Stomach (tissue), 8 donors: ENCODE measurements at regions not wholly inside any gene's neighbourhood (a gene's known extent, or its start where the extent isn't known, plus 50 kb on each side); places are given as distances from the start of the nearest gene placed in this dataset.

Source experiments
- DNase-seq, 2 donors: peaks; one replicate each; pipeline versions ENCODE4 v3.0.0 to v3.0.0-alpha.2; 2013 to 2019
- H3K27ac ChIP-seq, 5 donors: fragments of 200-600 bp in 4 of 5; sonication (generic) in 4 of 5; one replicate each; pipeline ENCODE4 v1.5.1; 2013 to 2019; ENCODE audit warnings: mild to moderate bottlenecking in 1 of 5, moderate library complexity in 1 of 5
- H3K27me3 ChIP-seq, 3 donors: fragments of 200-600 bp; sonication (generic); one replicate each; pipeline ENCODE4 v1.5.1; 2017 to 2019; ENCODE audit warnings: mixed run types in 1 of 3
- H3K36me3 ChIP-seq, 4 donors: fragments of 200-600 bp; sonication (generic); 1 replicate in 3 of 4; 2 replicates in 1 of 4; pipeline ENCODE4 v1.5.1; 2016 to 2019
- H3K4me1 ChIP-seq, 4 donors: fragments of 200-600 bp; sonication (generic); one replicate each; pipeline ENCODE4 v1.5.1; 2016 to 2019
- H3K4me3 ChIP-seq, 4 donors: fragments of 200-600 bp; sonication (generic) in 3 of 4; one replicate each; pipeline ENCODE4 v1.5.1; 2016 to 2019; ENCODE audit warnings: mild to moderate bottlenecking in 1 of 4
- H3K9me3 ChIP-seq, 4 donors: fragments of 200-600 bp; sonication (generic); one replicate each; pipeline ENCODE4 v1.5.1; 2016 to 2019
- EP300 ChIP-seq: sonication (generic); formaldehyde crosslinking; IDR thresholded peaks from one replicate; pipeline ENCODE4 v1.6.1; 2017; ENCODE audit warnings: antibody characterized with exemption
- POLR2A ChIP-seq, 4 donors: fragments of 450-650 bp; IDR thresholded peaks; one replicate each; pipeline ENCODE4 v1.6.1; 2016; ENCODE audit warnings: antibody characterized with exemption in 4 of 4, control low read depth in 2 of 4, mild to moderate bottlenecking in 1 of 4, moderate library complexity in 1 of 4
- POLR2AphosphoS5 ChIP-seq, 3 donors: sonication (generic); formaldehyde crosslinking; IDR thresholded peaks; one replicate each; pipeline ENCODE4 v1.6.1; 2016; ENCODE audit warnings: antibody characterized with exemption in 3 of 3
- WGBS, 5 donors: extraction: QIAGEN DNeasy Blood & Tissue Kit in 3 of 5; methylation state at CpG; one replicate each; pipeline versions ENCODE4 v1.1.5 to v1.1.7; 2013 to 2018; 5-methylcytosine and 5-hydroxymethylcytosine counted together
- intact Hi-C: fragments of 100-400 bp; cut with DNase I; formaldehyde crosslinking; loops from one replicate; pipeline ENCODE4 v1.15.1; 2023; ENCODE audit warnings: low total_unique reads
- TF ChIP-seq, protein P1 (sequence below), 7 experiments: fragments of 450-650 bp in 4 of 7; fragments of 200-600 bp in 3 of 7; sonication (generic) in 3 of 7; IDR thresholded peaks; one replicate each; pipeline ENCODE4 v1.5.1; 2016 to 2019; ENCODE audit warnings: antibody characterized with exemption in 7 of 7, control low read depth in 2 of 7, mild to moderate bottlenecking in 1 of 7
- donor health status: healthy with polysubstance abuse.
- donor health status: Bipolar disorder and iron deficiency.
- donor health status: healthy.

DNA sequence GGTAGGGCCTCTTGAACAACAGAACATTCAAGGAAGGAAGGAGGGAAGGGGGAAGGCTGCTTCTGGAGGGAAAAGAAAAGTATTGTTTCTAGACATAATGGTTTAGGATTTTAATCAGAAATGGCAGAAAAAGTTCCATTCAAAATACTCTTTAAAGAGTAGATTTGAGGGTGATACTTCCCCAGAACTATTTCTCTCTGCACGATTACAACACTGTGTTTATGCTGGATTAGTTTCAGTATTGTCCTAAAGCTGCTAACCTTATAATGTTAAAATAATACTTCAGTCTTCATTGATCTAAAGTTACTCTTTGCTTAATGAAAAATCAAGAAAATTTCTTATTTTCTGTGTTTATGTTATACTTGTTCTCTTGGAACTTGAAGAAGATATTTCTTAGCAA lies 1026.3 kb upstream of the PABPC4L start:
- Histone ChIP-seq H3K4me1 (no peaks in the 10 kb centered on the region), H3K27me3 (no peaks in the 10 kb centered on the region), H3K27ac (no peak overlapping the region), H3K4me3 (no peak overlapping the region), H3K9me3 (no peaks in the 10 kb centered on the region), H3K36me3 (no peaks in the 10 kb centered on the region)
- WGBS, 5 donors, result 58 to 88% (median 78%) methylated on average over 1 of the region's 1 CpG
- no peak for DNase-seq
- intact Hi-C loops, result no loop called here
- no peak for TF ChIP-seq POLR2AphosphoS5 (IDR thresholded peaks at IDR 0.05)
- TF ChIP-seq, protein P1, sequence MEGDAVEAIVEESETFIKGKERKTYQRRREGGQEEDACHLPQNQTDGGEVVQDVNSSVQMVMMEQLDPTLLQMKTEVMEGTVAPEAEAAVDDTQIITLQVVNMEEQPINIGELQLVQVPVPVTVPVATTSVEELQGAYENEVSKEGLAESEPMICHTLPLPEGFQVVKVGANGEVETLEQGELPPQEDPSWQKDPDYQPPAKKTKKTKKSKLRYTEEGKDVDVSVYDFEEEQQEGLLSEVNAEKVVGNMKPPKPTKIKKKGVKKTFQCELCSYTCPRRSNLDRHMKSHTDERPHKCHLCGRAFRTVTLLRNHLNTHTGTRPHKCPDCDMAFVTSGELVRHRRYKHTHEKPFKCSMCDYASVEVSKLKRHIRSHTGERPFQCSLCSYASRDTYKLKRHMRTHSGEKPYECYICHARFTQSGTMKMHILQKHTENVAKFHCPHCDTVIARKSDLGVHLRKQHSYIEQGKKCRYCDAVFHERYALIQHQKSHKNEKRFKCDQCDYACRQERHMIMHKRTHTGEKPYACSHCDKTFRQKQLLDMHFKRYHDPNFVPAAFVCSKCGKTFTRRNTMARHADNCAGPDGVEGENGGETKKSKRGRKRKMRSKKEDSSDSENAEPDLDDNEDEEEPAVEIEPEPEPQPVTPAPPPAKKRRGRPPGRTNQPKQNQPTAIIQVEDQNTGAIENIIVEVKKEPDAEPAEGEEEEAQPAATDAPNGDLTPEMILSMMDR (IDR thresholded peaks at IDR 0.05), result no peak

DNA sequence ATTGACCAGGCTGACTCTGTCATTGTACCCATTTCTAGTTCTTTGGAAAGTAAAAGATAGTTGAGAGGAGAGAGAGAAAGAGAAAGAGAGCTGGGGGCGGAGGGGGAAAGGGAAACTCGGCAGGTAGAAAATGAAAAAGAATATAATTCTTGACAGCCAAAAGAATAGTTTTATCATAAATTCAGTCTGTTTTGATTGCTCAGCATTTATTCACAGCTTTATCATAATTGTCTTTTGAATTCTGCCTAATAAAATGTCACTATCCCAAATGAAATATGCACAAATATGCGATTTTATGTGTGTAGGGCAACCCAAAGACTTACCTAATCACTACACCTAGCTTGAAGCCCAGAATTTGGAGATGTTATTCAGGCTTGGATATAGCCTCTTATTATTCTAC lies 1024.0 kb upstream of the PABPC4L start:
- H3K9me3 ChIP-seq, result no peaks in the 10 kb centered on the region
- H3K4me3 ChIP-seq, result no peak overlapping the region
- 57 to 79% (median 73%) methylated on average over 3 of the region's 3 CpGs for WGBS, 5 donors
- H3K36me3 ChIP-seq, result no peaks in the 10 kb centered on the region
- intact Hi-C loops, result no loop called here
- no peak for TF ChIP-seq POLR2AphosphoS5 (IDR thresholded peaks at IDR 0.05)
- TF ChIP-seq, protein P1 (IDR thresholded peaks at IDR 0.05), result no peak
- no peak for TF ChIP-seq EP300
- TF ChIP-seq POLR2A (IDR thresholded peaks at IDR 0.05), result no peak
- no peaks in the 10 kb centered on the region for H3K27me3 ChIP-seq
- no peak overlapping the region for H3K27ac ChIP-seq
- H3K4me1 ChIP-seq, result no peaks in the 10 kb centered on the region
- DNase-seq, result no peak

DNA sequence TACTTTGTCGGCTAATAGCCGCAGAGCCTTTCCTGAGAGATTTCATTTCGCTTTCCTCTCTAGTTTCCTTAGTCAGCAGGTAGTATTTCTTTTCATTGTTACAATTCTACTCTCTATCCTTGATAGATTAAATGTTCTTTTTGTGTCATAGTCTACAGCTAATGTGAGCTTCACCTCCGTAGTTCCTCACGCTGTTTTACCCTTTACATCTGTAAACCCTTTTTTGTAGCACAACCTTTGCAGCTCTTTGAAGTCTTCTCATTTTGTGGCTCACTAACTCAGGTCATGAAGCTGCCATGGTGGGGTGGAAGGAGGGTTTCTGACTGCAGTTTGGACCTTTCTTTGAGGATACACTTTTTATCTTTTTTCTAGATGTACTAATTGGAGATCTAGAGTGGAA lies 1008.8 kb upstream of the PABPC4L start:
- no peak overlapping the region for H3K27ac ChIP-seq
- no peaks in the 10 kb centered on the region for H3K36me3 ChIP-seq
- TF ChIP-seq POLR2AphosphoS5 (IDR thresholded peaks at IDR 0.05) (no peak), EP300 (no peak), POLR2A (IDR thresholded peaks at IDR 0.05) (no peak)
- TF ChIP-seq, protein P1 (IDR thresholded peaks at IDR 0.05), result no peak
- no peaks in the 10 kb centered on the region for H3K27me3 ChIP-seq
- no peak overlapping the region for H3K4me3 ChIP-seq
- H3K4me1 ChIP-seq, result no peaks in the 10 kb centered on the region
- intact Hi-C loops, result no loop called here
- no peaks in the 10 kb centered on the region for H3K9me3 ChIP-seq
- DNase-seq, result no peak
- 84 to 89% (median 86%) methylated on average over 5 of the region's 5 CpGs for WGBS, 5 donors

DNA sequence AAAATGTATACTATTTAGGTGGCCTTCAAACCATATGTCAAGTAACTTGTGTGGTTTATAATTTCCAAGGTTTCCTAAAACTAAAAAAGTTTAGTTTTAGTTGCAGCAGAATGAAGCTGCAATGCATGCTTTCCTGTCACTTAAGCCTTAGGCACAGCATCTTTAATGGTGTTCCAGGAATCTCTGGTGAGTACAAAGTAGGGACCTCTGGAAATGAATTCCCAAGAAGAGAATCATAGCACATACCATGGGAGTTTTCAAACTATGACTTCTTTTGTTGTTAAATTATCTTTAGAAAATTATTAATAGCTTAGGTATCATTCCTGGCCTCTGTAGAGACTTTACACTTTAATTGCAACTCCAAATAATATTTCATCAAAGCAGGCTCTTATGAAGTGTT lies 1005.9 kb upstream of the PABPC4L start:
- Histone ChIP-seq H3K27ac (no peak overlapping the region), H3K4me1 (no peaks in the 10 kb centered on the region), H3K4me3 (no peak overlapping the region), H3K27me3 (no peaks in the 10 kb centered on the region), H3K9me3 (no peaks in the 10 kb centered on the region), H3K36me3 (no peaks in the 10 kb centered on the region)
- DNase-seq, result no peak
- intact Hi-C loops, result no loop called here
- TF ChIP-seq, protein P1 (IDR thresholded peaks at IDR 0.05), result no peak
- TF ChIP-seq EP300, result no peak
- TF ChIP-seq POLR2A (IDR thresholded peaks at IDR 0.05), result no peak
- no peak for TF ChIP-seq POLR2AphosphoS5 (IDR thresholded peaks at IDR 0.05)

DNA sequence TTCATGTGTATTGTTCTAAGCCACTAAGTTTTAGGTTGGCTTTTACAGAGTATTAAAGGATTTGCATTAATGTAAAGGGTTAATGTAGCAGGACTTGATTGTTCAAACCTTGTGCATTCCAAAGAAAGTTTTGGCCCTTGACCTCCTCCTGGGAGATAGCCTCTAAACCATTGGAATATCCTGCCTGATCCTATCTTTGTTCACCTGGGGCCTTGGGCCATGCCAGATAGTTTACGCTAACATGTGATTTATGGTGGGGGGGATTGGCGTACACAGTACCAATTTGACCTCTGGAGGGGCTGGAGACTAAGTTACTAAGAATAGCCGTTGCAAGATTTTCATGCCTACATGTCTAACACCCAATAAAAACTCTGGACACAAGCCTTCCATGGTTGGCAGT lies 1002.7 kb upstream of the PABPC4L start:
- DNase-seq, result no peak
- Histone ChIP-seq H3K9me3 (no peaks in the 10 kb centered on the region), H3K36me3 (no peaks in the 10 kb centered on the region), H3K27ac (no peak overlapping the region), H3K4me1 (no peaks in the 10 kb centered on the region), H3K27me3 (no peaks in the 10 kb centered on the region), H3K4me3 (no peak overlapping the region)
- TF ChIP-seq, protein P1 (IDR thresholded peaks at IDR 0.05), result no peak
- TF ChIP-seq POLR2AphosphoS5 (IDR thresholded peaks at IDR 0.05) (no peak), EP300 (no peak), POLR2A (IDR thresholded peaks at IDR 0.05) (no peak)
- WGBS, 5 donors, result 59 to 64% (median 61%) methylated on average over 3 of the region's 3 CpGs
- intact Hi-C loops, result no loop called here
